Stimulated activated naive CD8-positive, alpha-beta T cell treated with anti-CD3 and anti-CD28 coated beads, Interleukin-15, Interleukin-2, amounts not matched to agents 100 ng/mL and 50 ng/mL, for 24 hours (primary cell): ENCODE measurements at regions not wholly inside any gene's neighbourhood (a gene's known extent, or its start where the extent isn't known, plus 50 kb on each side); places are given as distances from the start of the nearest gene placed in this dataset.
A peak's percentile ranks its signal among the peaks of the same experiment; 100 is the strongest.
"Not testable (repeated sequence)": the region's sequence is repeated elsewhere in the genome, so short reads cannot be mapped to it uniquely, and the experiment has no call there.

Experiments
- H3K27ac Mint-ChIP-seq: one replicate; pipeline ENCODE4 v1.8.0; 2021; ENCODE audit warnings: mild to moderate bottlenecking, mixed read lengths
- H3K27me3 Mint-ChIP-seq: one replicate; pipeline ENCODE4 v1.8.0; 2021; ENCODE audit warnings: mixed read lengths
- H3K36me3 Mint-ChIP-seq: one replicate; pipeline ENCODE4 v1.8.0; 2021; ENCODE audit warnings: low read depth, mixed read lengths
- H3K4me1 Mint-ChIP-seq: one replicate; pipeline ENCODE4 v1.8.0; 2021; ENCODE audit warnings: low read depth, mixed read lengths
- H3K4me3 Mint-ChIP-seq: one replicate; pipeline ENCODE4 v1.8.0; 2021; ENCODE audit warnings: mild to moderate bottlenecking, mixed read lengths
- H3K9me3 Mint-ChIP-seq: one replicate; pipeline ENCODE4 v1.8.0; 2021; ENCODE audit warnings: mixed read lengths

DNA sequence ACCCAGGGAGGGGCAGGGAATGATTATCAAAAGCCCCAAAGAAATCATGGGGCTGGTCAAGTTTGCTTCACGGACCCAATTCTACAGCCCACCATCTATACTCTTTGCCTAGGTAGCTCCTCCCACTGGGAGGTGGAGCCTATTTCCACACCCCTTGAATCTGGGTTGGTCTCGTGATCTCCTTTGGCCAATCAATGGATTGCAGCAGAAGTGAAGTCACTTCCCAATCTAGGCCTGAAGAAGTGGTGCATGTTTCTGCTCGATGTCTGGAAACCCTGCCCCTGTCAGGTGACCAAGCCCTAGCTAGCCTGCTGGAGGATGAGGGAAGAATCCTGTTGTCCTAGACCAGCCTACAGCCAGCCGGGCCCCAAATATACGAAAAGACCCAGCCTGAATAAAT is 86.3 kb upstream of the ADGRE5 start:
- not testable (repeated sequence) for H3K27me3 Mint-ChIP-seq, H3K27ac Mint-ChIP-seq, H3K4me3 Mint-ChIP-seq, H3K4me1 Mint-ChIP-seq, H3K9me3 Mint-ChIP-seq, H3K36me3 Mint-ChIP-seq

GRCh38 chr19:14293816-14294170 is 87.5 kb upstream of the ADGRE5 start:
- H3K36me3 Mint-ChIP-seq, H3K27ac Mint-ChIP-seq, H3K9me3 Mint-ChIP-seq, H3K4me1 Mint-ChIP-seq, H3K27me3 Mint-ChIP-seq: not testable (repeated sequence)
- H3K4me3 Mint-ChIP-seq, result peak overlapping the region; percentile 17

- H3K4me1 Mint-ChIP-seq, result peaks cover 11% of the 10 kb centered on the region
- peak overlapping the region; percentile 52 for H3K4me3 Mint-ChIP-seq
- H3K9me3 Mint-ChIP-seq, result not testable (repeated sequence)
Observed at GRCh38 chr19:14293101-14293815, 87.3 kb upstream of the ADGRL1 start.

DNA sequence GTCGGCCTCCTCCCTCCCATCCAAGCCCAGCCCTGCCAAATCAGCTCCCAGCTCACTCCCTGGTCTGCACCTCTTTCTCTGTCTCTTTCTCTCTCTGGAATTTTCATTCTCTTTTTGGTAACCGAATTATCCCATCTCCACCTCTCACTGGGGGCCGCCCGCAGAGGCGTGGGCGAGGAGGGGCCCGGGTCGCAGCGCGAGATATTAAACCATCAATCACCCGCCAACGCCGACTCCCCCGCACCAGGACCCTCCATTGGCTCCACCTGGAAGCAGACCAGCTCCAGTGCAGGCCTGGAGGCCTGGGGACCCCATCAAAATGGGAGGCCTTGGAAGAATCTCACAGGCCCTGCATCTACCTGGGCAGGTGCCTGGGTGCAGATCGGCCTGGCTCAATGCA is 83.8 kb upstream of the ADGRL1 start:
- H3K36me3 Mint-ChIP-seq, H3K27me3 Mint-ChIP-seq, H3K4me3 Mint-ChIP-seq, H3K27ac Mint-ChIP-seq, H3K9me3 Mint-ChIP-seq: not testable (repeated sequence)
- H3K4me1 Mint-ChIP-seq, result peaks cover 11% of the 10 kb centered on the region

More at GRCh38 chr19:14293101-14293815, 87.3 kb upstream of the ADGRL1 start:
- not testable (repeated sequence) for H3K27ac Mint-ChIP-seq, H3K36me3 Mint-ChIP-seq, H3K27me3 Mint-ChIP-seq

DNA sequence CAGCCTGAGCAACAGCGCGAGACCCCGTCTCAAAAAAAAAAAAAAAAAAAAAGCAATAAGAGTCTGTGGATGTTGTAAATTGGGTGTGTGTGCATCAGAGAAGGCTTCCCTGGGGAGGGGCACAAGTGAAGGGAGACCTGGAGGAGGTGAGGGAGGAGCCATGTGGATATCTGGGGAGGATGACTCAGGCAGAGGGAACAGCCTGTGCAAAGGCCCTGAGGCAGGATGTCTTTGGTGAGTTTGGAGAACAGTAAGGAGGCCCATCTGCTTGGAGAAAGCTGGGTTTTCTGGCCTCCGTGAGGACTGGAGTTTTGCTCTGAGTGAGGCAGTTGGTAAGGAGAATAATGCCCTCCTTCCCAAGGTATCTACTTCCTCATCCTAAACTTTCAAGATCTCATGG is 81.9 kb upstream of the ADGRL1 start:
- H3K27ac Mint-ChIP-seq, H3K9me3 Mint-ChIP-seq, H3K36me3 Mint-ChIP-seq, H3K4me3 Mint-ChIP-seq, H3K27me3 Mint-ChIP-seq: not testable (repeated sequence)
- peaks cover 14% of the 10 kb centered on the region for H3K4me1 Mint-ChIP-seq

- H3K27me3 Mint-ChIP-seq, H3K9me3 Mint-ChIP-seq, H3K27ac Mint-ChIP-seq, H3K36me3 Mint-ChIP-seq, H3K4me3 Mint-ChIP-seq: not testable (repeated sequence)
- H3K4me1 Mint-ChIP-seq, result peaks cover 11% of the 10 kb centered on the region
Observed at GRCh38 chr19:14286594-14286993, 80.6 kb upstream of the ADGRL1 start.

DNA sequence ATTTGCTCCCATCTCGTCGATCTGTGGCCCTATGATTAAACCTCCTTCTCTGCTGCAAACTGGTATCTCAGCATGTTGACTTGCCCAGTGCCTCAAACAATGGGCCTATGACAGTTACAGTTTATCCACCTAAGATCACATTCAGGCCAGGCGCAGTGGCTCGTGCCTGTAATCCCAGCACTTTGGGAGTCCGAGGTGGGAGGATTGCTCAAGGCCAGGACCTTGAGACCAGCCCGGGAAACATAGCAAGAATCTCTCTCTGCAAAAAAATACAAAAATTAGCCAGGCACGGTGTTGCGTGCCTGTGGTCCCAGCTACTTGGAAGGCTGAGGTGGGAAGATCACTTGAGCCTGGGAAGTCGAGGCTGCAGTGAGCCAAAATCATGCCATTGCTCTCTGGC is 79.8 kb upstream of the ADGRL1 start:
- not testable (repeated sequence) for H3K27me3 Mint-ChIP-seq, H3K27ac Mint-ChIP-seq, H3K36me3 Mint-ChIP-seq, H3K4me3 Mint-ChIP-seq, H3K9me3 Mint-ChIP-seq
- peaks cover 11% of the 10 kb centered on the region for H3K4me1 Mint-ChIP-seq

DNA sequence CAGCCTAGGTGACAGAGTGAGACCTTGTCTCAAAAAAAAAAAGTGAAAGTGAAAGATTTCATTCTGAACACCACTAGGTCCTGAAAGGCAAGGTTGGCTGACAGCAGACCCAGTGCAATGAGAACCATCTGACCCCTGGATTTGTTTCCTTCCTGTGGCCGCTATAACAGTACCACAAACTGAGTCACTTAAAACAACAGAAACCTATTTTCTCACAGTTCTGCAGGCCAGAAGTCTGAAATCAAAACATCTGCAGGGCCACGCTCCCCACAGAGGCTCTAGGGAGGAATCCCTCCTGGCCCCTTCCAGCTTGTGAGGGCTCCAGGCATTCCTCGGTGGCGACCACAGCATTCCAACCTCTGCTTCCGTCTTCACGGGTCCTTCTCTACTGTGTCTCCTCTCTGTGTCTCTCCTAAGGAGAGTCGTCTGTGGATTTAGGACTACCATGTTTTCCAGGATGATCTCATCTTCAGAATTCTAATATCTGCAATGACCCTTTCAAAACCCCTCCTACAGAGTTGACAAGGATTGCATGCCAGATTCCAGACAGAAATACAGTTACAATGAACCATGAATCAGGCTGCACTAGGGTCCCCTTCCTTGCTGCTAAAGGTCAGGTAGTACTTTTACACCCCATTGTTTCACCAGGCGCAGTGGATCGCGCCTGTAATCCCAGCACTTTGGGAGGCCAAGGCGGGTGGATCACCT is 78.0 kb upstream of the ADGRL1 start:
- not testable (repeated sequence) for H3K4me3 Mint-ChIP-seq, H3K36me3 Mint-ChIP-seq, H3K27me3 Mint-ChIP-seq, H3K9me3 Mint-ChIP-seq, H3K27ac Mint-ChIP-seq
- peaks cover 11% of the 10 kb centered on the region for H3K4me1 Mint-ChIP-seq

GRCh38 chr19:14279270-14279669 is 73.3 kb upstream of the ADGRL1 start:
- not testable (repeated sequence) for H3K36me3 Mint-ChIP-seq, H3K27me3 Mint-ChIP-seq, H3K4me3 Mint-ChIP-seq, H3K27ac Mint-ChIP-seq, H3K9me3 Mint-ChIP-seq
- peaks cover 18% of the 10 kb centered on the region for H3K4me1 Mint-ChIP-seq

DNA sequence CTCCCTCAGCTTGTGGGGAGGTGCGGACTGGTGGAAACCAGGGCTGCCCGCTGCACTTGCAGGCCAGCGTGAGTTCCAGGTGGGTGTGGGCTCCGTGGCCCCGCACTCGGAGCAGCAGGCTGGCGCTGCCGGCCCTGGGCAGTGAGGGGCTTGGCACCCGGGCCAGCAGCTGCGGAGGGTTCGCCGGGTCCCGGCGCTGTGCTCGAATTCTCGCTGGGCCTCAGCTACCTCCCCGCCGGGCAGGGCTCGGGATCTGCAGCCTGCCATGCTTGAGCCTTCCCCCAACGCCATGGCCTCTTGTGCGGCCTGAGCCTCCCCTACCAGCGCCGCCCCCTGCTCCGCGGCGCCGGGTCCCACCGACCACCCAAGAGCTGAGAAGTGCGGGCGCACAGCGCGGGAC is 71.6 kb upstream of the ADGRL1 start:
- Mint-ChIP-seq H3K27me3 (no peaks in the 10 kb centered on the region), H3K4me3 (no peak overlapping the region), H3K27ac (no peak overlapping the region), H3K36me3 (no peaks in the 10 kb centered on the region), H3K4me1 (peaks cover 18% of the 10 kb centered on the region), H3K9me3 (peaks cover 3% of the 10 kb centered on the region)

- not testable (repeated sequence) for H3K36me3 Mint-ChIP-seq, H3K9me3 Mint-ChIP-seq, H3K27ac Mint-ChIP-seq, H3K4me3 Mint-ChIP-seq, H3K27me3 Mint-ChIP-seq
- H3K4me1 Mint-ChIP-seq, result peaks cover 18% of the 10 kb centered on the region
Observed at GRCh38 chr19:14275823-14276222, 69.9 kb upstream of the ADGRL1 start.

DNA sequence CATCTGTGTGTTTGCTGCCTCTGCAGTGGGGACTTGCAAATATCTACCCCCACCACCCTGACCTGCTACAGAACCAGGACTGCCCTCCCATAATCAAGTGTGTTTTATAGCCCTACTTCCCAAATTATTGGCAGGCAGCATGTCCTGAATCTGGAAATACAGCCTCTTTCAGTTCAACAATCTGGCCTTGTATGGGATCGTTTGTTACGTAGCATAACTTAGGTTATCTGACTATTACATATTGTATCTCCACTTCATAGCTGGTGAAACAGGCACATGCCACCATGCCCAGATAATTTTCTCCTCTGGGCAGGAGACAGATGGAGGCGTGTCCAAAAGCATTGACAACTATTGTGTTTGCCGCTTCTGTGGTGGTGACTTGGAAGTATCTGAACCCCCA is 66.7 kb upstream of the ADGRL1 start:
- Mint-ChIP-seq H3K27ac (no peak overlapping the region), H3K27me3 (no peaks in the 10 kb centered on the region), H3K9me3 (peaks cover 3% of the 10 kb centered on the region), H3K4me1 (peaks cover 18% of the 10 kb centered on the region), H3K4me3 (no peak overlapping the region), H3K36me3 (no peaks in the 10 kb centered on the region)

GRCh38 chr19:14271840-14272239 is 65.9 kb upstream of the ADGRL1 start:
- Mint-ChIP-seq H3K4me3 (no peak overlapping the region), H3K27ac (no peak overlapping the region), H3K36me3 (no peaks in the 10 kb centered on the region), H3K9me3 (peaks cover 3% of the 10 kb centered on the region), H3K27me3 (no peaks in the 10 kb centered on the region), H3K4me1 (peaks cover 18% of the 10 kb centered on the region)

DNA sequence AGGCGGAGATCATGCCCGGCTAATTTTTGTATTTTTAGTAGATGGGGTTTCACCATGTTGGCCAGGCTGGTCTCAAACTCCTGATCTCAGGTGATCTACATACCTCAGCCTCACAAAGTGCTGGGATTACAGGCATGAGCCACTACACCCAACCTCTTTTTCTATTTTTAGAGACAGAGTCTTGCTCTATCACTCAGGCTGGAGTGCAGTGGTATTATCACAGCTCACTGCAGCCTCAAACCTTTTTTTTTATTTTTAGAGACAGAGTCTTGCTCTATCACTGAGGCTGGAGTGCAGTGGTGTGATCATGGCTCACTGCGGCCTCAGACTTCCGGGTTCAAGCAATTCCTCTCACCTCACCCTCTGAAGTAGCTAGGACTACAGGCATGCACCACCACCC is 64.6 kb upstream of the ADGRL1 start:
- H3K36me3 Mint-ChIP-seq, H3K27ac Mint-ChIP-seq: not testable (repeated sequence)

GRCh38 chr19:14267224-14267741 is 61.3 kb upstream of the ADGRL1 start:
- H3K9me3 Mint-ChIP-seq, result no peaks in the 10 kb centered on the region
- H3K4me3 Mint-ChIP-seq, result no peak overlapping the region
- no peaks in the 10 kb centered on the region for H3K27me3 Mint-ChIP-seq
- no peaks in the 10 kb centered on the region for H3K4me1 Mint-ChIP-seq
- H3K27ac Mint-ChIP-seq, result no peak overlapping the region
- no peaks in the 10 kb centered on the region for H3K36me3 Mint-ChIP-seq

More for the DNA sequence above, 64.6 kb upstream of the ADGRL1 start:
- H3K4me1 Mint-ChIP-seq, result peaks cover 18% of the 10 kb centered on the region
- not testable (repeated sequence) for H3K9me3 Mint-ChIP-seq, H3K4me3 Mint-ChIP-seq, H3K27me3 Mint-ChIP-seq

DNA sequence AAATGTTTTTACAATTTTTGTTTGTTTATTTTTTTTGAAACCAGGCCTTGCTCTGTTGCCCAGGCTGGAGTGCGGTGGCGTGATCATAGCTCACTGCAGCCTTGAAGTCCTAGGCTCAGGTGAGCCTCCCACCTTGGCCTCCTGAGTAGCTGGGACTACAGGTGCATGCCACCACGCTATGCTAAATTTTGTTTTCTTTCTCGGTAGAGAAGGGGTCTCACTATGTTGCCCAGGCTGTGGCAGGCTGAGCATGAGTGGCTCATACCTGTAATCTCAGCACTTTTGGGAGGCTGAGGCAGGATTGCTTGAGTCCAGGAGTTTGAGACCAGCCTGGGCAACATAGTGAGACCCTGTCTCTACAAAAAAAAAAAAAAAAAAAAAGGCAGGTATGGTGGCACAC is 60.2 kb upstream of the ADGRL1 start:
- H3K27me3 Mint-ChIP-seq, H3K4me1 Mint-ChIP-seq, H3K4me3 Mint-ChIP-seq, H3K27ac Mint-ChIP-seq, H3K9me3 Mint-ChIP-seq, H3K36me3 Mint-ChIP-seq: not testable (repeated sequence)
